ENCODE measurements at regions not wholly inside any gene's neighbourhood (a gene's known extent, or its start where the extent isn't known, plus 50 kb on each side); places are given as distances from the start of the nearest gene placed in this dataset.

DNA sequence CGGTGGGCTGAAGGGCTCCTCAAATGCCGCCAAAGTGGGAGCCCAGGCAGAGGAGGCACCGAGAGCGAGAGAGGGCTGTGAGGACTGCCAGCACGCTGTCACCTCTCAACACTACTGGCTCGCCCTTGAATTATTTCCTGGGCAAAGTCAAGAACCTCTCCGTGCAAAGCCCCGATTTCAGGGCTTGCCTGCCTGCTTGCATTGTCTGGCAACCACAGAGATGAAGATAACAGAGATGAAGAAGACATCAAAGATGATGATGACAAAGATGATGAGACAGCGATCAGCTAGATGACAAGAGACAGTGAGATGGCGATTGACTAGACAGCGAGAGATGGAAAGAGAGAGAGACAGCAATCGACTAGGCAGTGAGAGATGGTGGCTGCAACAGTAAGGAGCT is 976.5 kb downstream of the ADGRL2 start:
- TF ChIP-seq, protein P1, sequence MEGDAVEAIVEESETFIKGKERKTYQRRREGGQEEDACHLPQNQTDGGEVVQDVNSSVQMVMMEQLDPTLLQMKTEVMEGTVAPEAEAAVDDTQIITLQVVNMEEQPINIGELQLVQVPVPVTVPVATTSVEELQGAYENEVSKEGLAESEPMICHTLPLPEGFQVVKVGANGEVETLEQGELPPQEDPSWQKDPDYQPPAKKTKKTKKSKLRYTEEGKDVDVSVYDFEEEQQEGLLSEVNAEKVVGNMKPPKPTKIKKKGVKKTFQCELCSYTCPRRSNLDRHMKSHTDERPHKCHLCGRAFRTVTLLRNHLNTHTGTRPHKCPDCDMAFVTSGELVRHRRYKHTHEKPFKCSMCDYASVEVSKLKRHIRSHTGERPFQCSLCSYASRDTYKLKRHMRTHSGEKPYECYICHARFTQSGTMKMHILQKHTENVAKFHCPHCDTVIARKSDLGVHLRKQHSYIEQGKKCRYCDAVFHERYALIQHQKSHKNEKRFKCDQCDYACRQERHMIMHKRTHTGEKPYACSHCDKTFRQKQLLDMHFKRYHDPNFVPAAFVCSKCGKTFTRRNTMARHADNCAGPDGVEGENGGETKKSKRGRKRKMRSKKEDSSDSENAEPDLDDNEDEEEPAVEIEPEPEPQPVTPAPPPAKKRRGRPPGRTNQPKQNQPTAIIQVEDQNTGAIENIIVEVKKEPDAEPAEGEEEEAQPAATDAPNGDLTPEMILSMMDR (conservative IDR thresholded peaks at IDR 0.05; ENCODE audit: low read depth, low read length), result no peak
- no peak for TF ChIP-seq EZH2 (IDR thresholded peaks at IDR 0.05; ENCODE audit: borderline replicate concordance, low read depth, low read length, poor library complexity, severe bottlenecking)

All from A673 (cell line).